NB4 (cell line): ENCODE measurements at regions not wholly inside any gene's neighbourhood (a gene's known extent, or its start where the extent isn't known, plus 50 kb on each side); places are given as distances from the start of the nearest gene placed in this dataset.

Source experiments
- CTCF ChIP-seq: IDR thresholded peaks from one replicate; pipeline ENCODE4 v1.5.1; 2012; ENCODE audit warnings: low read depth, low read length
- POLR2A ChIP-seq: IDR thresholded peaks from 2 replicates; pipeline ENCODE4 v1.6.1; 2011; ENCODE audit warnings: mild to moderate bottlenecking; ENCODE audit not compliant: insufficient read length; ENCODE audit errors: extremely low read depth

GRCh38 chr2:18455236-18455862 lies 105.1 kb downstream of the RDH14 start:
- TF ChIP-seq CTCF (no peak), POLR2A (no peak)
